CD14-positive monocyte (primary cell): ENCODE measurements at regions not wholly inside any gene's neighbourhood (a gene's known extent, or its start where the extent isn't known, plus 50 kb on each side); places are given as distances from the start of the nearest gene placed in this dataset.

Source experiments
- DNase-seq, 3 donors: peaks; one replicate each; pipeline ENCODE4 v3.0.0-alpha.2; 2011 to 2022
- H2AFZ ChIP-seq: 2 replicates; pipeline ENCODE4 v1.6.0; 2012; ENCODE audit warnings: mild to moderate bottlenecking, low read depth, low read length, inconsistent platforms; ENCODE audit not compliant: insufficient read depth, poor library complexity, severe bottlenecking
- H3K27ac ChIP-seq, 2 donors: 1 replicate in 1 of 2; 2 replicates in 1 of 2; pipeline ENCODE4 v1.5.1; 2012 to 2013; ENCODE audit warnings: low read length in 2 of 2, control low read depth in 1 of 2, inconsistent platforms in 1 of 2, low read depth in 1 of 2, mild to moderate bottlenecking in 1 of 2
- H3K27me3 ChIP-seq, 2 donors: one replicate each; pipeline versions ENCODE4 v1.6.0 to v1.6.1; 2011 to 2013; ENCODE audit warnings: low read length in 2 of 2; ENCODE audit not compliant: control insufficient read depth in 2 of 2, insufficient read depth in 2 of 2
- H3K36me3 ChIP-seq, 2 donors: replicated peaks in 1 of 2; 1 replicate in 1 of 2; 2 replicates in 1 of 2; pipeline versions ENCODE4 v1.5.1 to v1.6.1; 2012 to 2013; ENCODE audit warnings: low read length in 2 of 2, control low read depth in 1 of 2, inconsistent platforms in 1 of 2, mild to moderate bottlenecking in 1 of 2; ENCODE audit not compliant: insufficient read depth in 2 of 2, control insufficient read depth in 1 of 2
- H3K4me1 ChIP-seq, 2 donors: 1 replicate in 1 of 2; 2 replicates in 1 of 2; pipeline versions ENCODE4 v1.5.1 to v1.6.1; 2012 to 2013; ENCODE audit warnings: low read length in 2 of 2, control low read depth in 1 of 2, inconsistent platforms in 1 of 2, mild to moderate bottlenecking in 1 of 2, moderate library complexity in 1 of 2; ENCODE audit not compliant: insufficient read depth in 2 of 2, control insufficient read depth in 1 of 2
- H3K4me2 ChIP-seq: replicated peaks from 2 replicates; pipeline ENCODE3; 2012; ENCODE audit warnings: low read length, moderate library complexity, mild to moderate bottlenecking; ENCODE audit not compliant: poor library complexity, severe bottlenecking; ENCODE audit errors: extremely low read depth
- H3K4me3 ChIP-seq, 3 experiments: fragments of 200-600 bp in 1 of 3; sonication (generic) in 1 of 3; replicated peaks in 1 of 3; 1 replicate in 2 of 3; 2 replicates in 1 of 3; pipeline ENCODE4 v1.5.1; 2011 to 2013; ENCODE audit warnings: low read length in 3 of 3, mild to moderate bottlenecking in 3 of 3, control low read depth in 2 of 3, low read depth in 2 of 3, inconsistent platforms in 1 of 3, moderate library complexity in 1 of 3
- H3K79me2 ChIP-seq: 2 replicates; pipeline ENCODE4 v1.6.0; 2012; ENCODE audit warnings: mild to moderate bottlenecking, control low read depth, inconsistent platforms, low read length, moderate library complexity; ENCODE audit not compliant: insufficient read depth
- H3K9ac ChIP-seq: 2 replicates; pipeline ENCODE4 v1.6.0; 2017; ENCODE audit warnings: low read length, mild to moderate bottlenecking; ENCODE audit not compliant: insufficient read depth, poor library complexity, severe bottlenecking
- H3K9me3 ChIP-seq, 2 donors: replicated peaks in 1 of 2; 1 replicate in 1 of 2; 2 replicates in 1 of 2; pipeline versions ENCODE4 v1.5.1 to v1.6.1; 2012 to 2013; ENCODE audit warnings: low read length in 2 of 2, control low read depth in 1 of 2; ENCODE audit not compliant: control insufficient read depth in 1 of 2, insufficient read depth in 1 of 2
- H4K20me1 ChIP-seq: 2 replicates; pipeline ENCODE4 v1.6.0; 2012; ENCODE audit warnings: mild to moderate bottlenecking, low read length, control low read depth, moderate library complexity; ENCODE audit not compliant: insufficient read depth
- H3K27ac Mint-ChIP-seq, 7 donors: one replicate each; pipeline ENCODE4 v1.8.0; 2020; ENCODE audit warnings: mild to moderate bottlenecking in 7 of 7, mixed read lengths in 7 of 7, moderate library complexity in 6 of 7, inconsistent platforms in 2 of 7
- H3K27me3 Mint-ChIP-seq, 3 donors: one replicate each; pipeline ENCODE4 v1.8.0; 2021 to 2022; ENCODE audit warnings: low read depth in 3 of 3, mild to moderate bottlenecking in 3 of 3, mixed read lengths in 3 of 3, moderate library complexity in 3 of 3, inconsistent platforms in 1 of 3
- H3K36me3 Mint-ChIP-seq, 2 donors: one replicate each; pipeline ENCODE4 v1.8.0; 2020; ENCODE audit warnings: mixed read lengths in 2 of 2, inconsistent platforms in 1 of 2, mild to moderate bottlenecking in 1 of 2
- H3K4me1 Mint-ChIP-seq: one replicate; pipeline ENCODE4 v1.8.0; 2020; ENCODE audit warnings: mild to moderate bottlenecking, mixed read lengths
- H3K4me3 Mint-ChIP-seq, 2 donors: one replicate each; pipeline ENCODE4 v1.8.0; 2020; ENCODE audit warnings: mild to moderate bottlenecking in 2 of 2, mixed read lengths in 2 of 2, moderate library complexity in 1 of 2
- H3K9me3 Mint-ChIP-seq, 7 donors: one replicate each; pipeline ENCODE4 v1.8.0; 2020 to 2022; ENCODE audit warnings: mixed read lengths in 7 of 7, mild to moderate bottlenecking in 6 of 7, moderate library complexity in 6 of 7, inconsistent platforms in 2 of 7
- WGBS: methylation state at CpG from one replicate; pipeline ENCODE4 v1.1.5; 2013; ENCODE audit warnings: missing lambda C conversion rate; ENCODE audit not compliant: insufficient coverage; 5-methylcytosine and 5-hydroxymethylcytosine counted together
- intact Hi-C, 2 donors: fragments of 100-400 bp; cut with micrococcal nuclease; formaldehyde crosslinking; loops; one replicate each; pipeline versions ENCODE4 v1.15.0 to v1.15.1; 2023
- TF ChIP-seq, protein P1 (sequence below): fragments of 200-600 bp; IDR thresholded peaks from one replicate; pipeline ENCODE4 v1.8.0; 2022; ENCODE audit warnings: antibody characterized with exemption, mild to moderate bottlenecking

- no peak overlapping the region for H3K4me2 ChIP-seq
- no peaks in the 10 kb centered on the region for H3K9me3 ChIP-seq
- no peaks in the 10 kb centered on the region for H3K4me1 Mint-ChIP-seq
Observed at GRCh38 chr12:67370979-67371378, 101.8 kb downstream of the CAND1 start.

DNA sequence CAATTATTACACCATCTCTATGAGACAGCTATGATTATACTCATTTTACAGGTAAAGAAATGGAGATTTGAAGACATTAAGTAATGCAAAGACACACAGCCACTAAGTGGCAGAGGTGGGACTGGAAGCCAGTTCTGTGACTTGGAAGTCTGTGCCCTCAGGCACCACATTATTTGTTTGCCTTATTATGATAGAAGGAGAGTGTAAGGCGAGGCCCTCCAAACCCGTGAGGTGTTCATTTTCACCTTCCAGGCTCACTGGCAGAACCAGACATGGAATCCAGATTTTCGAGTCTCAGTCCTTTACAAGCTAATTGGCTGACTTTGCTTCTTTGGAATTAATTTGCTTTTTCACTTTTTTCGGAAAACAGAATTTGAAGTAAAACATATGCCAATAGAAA, 107.9 kb downstream of the CAND1 start:
- Histone ChIP-seq H3K9me3 (no peaks in the 10 kb centered on the region), H3K4me3 (no peak overlapping the region), H3K36me3 (no peaks in the 10 kb centered on the region), H3K27ac (no peak overlapping the region), H3K4me1 (no peaks in the 10 kb centered on the region), H3K4me2 (no peak overlapping the region), H3K79me2 (no peaks in the 10 kb centered on the region), H4K20me1 (no peaks in the 10 kb centered on the region), H2AFZ (no peak overlapping the region), H3K9ac (no peak overlapping the region), H3K27me3 (no peaks in the 10 kb centered on the region)
- DNase-seq: no peak
- H3K27me3 Mint-ChIP-seq: peaks cover 0 to 3% (median 2%) of the 10 kb centered on the region in 3 donors
- intact Hi-C loops: no loop called here
- H3K4me1 Mint-ChIP-seq: no peaks in the 10 kb centered on the region
- H3K36me3 Mint-ChIP-seq: no peaks in the 10 kb centered on the region
- TF ChIP-seq, protein P1, sequence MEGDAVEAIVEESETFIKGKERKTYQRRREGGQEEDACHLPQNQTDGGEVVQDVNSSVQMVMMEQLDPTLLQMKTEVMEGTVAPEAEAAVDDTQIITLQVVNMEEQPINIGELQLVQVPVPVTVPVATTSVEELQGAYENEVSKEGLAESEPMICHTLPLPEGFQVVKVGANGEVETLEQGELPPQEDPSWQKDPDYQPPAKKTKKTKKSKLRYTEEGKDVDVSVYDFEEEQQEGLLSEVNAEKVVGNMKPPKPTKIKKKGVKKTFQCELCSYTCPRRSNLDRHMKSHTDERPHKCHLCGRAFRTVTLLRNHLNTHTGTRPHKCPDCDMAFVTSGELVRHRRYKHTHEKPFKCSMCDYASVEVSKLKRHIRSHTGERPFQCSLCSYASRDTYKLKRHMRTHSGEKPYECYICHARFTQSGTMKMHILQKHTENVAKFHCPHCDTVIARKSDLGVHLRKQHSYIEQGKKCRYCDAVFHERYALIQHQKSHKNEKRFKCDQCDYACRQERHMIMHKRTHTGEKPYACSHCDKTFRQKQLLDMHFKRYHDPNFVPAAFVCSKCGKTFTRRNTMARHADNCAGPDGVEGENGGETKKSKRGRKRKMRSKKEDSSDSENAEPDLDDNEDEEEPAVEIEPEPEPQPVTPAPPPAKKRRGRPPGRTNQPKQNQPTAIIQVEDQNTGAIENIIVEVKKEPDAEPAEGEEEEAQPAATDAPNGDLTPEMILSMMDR: no peak
- H3K27ac Mint-ChIP-seq: no peak overlapping the region
- peaks cover 0 to 6% (median 2%) of the 10 kb centered on the region in 7 donors for H3K9me3 Mint-ChIP-seq
- H3K4me3 Mint-ChIP-seq: no peak overlapping the region
- 92% methylated on average over 2 of the region's 4 CpGs for WGBS

More at GRCh38 chr12:67370979-67371378, 101.8 kb downstream of the CAND1 start:
- Mint-ChIP-seq H3K27ac (no peak overlapping the region), H3K4me3 (no peak overlapping the region), H3K9me3 (peaks cover 0 to 2% (median 0%) of the 10 kb centered on the region in 7 donors), H3K36me3 (no peaks in the 10 kb centered on the region), H3K27me3 (peaks cover 0 to 1% (median 0%) of the 10 kb centered on the region in 3 donors)
- Histone ChIP-seq H3K27ac (no peak overlapping the region), H3K9ac (no peak overlapping the region), H3K4me1 (no peaks in the 10 kb centered on the region), H3K36me3 (no peaks in the 10 kb centered on the region), H2AFZ (no peak overlapping the region), H3K79me2 (no peaks in the 10 kb centered on the region), H3K4me3 (no peak overlapping the region), H3K27me3 (no peaks in the 10 kb centered on the region), H4K20me1 (no peaks in the 10 kb centered on the region)
- intact Hi-C loops: no loop called here
- DNase-seq: no peak
- TF ChIP-seq, protein P1: no peak
